Right atrium auricular region (tissue), 2 donors: ENCODE measurements at regions not wholly inside any gene's neighbourhood (a gene's known extent, or its start where the extent isn't known, plus 50 kb on each side); places are given as distances from the start of the nearest gene placed in this dataset.

ENCODE experiments used
- DNase-seq: peaks from one replicate; pipeline ENCODE4 v3.0.0-alpha.2; 2019; ENCODE audit warnings: low spot score
- H3K27ac ChIP-seq, 2 donors: fragments of 200-600 bp; sonication (generic); 1 replicate in 1 of 2; 2 replicates in 1 of 2; pipeline ENCODE4 v1.5.1; 2016 to 2019
- H3K27me3 ChIP-seq, 2 donors: fragments of 200-600 bp; sonication (generic); one replicate each; pipeline versions ENCODE4 v1.5.1 to v1.6.0; 2017 to 2019
- H3K36me3 ChIP-seq: fragments of 200-600 bp; sonication (generic); one replicate; pipeline ENCODE4 v1.5.1; 2016
- H3K4me1 ChIP-seq, 2 donors: fragments of 200-600 bp; sonication (generic); one replicate each; pipeline versions ENCODE4 v1.5.1 to v1.6.0; 2017 to 2019
- H3K4me3 ChIP-seq, 2 donors: fragments of 200-600 bp; sonication (generic); 1 replicate in 1 of 2; 2 replicates in 1 of 2; pipeline ENCODE4 v1.5.1; 2017 to 2019; ENCODE audit warnings: mild to moderate bottlenecking in 1 of 2, moderate library complexity in 1 of 2
- H3K9me3 ChIP-seq, 2 donors: fragments of 200-600 bp; sonication (generic); one replicate each; pipeline ENCODE4 v1.5.1; 2019
- TF ChIP-seq, protein P1 (sequence below), 2 donors: fragments of 200-600 bp; sonication (generic); IDR thresholded peaks; one replicate each; pipeline ENCODE4 v1.5.1; 2019; ENCODE audit warnings: antibody characterized with exemption in 2 of 2

DNA sequence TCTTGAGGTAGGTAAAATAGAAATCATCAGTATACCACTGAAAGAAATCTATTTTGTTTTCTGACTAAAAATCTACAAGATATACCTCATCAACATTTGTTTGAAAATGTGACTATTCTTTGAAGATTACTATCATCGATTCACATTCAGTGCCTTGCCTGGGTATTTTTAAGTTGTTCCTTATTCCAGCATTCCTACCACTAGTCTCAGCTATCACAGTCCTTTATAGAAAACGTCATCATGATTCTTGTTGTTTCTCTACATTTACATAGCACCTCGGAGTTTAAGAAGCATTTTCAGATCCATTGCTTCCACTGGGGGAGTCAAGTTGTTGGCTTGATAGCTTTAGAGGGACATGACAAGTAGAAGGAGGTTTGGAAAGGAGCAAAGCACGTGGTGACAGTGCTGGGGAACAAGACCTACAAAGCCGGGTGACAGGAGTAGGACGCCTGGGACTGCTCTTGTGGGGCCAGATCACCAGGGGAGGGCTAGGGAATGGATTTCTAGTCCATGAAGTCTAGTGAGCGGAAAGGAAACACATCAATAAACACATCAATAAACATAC lies 61.5 kb downstream of the HES1 start:
- Histone ChIP-seq H3K4me1 (peaks cover 0 to 11% of the 10 kb centered on the region in 2 donors), H3K9me3 (no peaks in the 10 kb centered on the region), H3K4me3 (no peak overlapping the region), H3K36me3 (no peaks in the 10 kb centered on the region), H3K27me3 (no peaks in the 10 kb centered on the region), H3K27ac (no peak overlapping the region)
- no peak for DNase-seq
- TF ChIP-seq, protein P1, sequence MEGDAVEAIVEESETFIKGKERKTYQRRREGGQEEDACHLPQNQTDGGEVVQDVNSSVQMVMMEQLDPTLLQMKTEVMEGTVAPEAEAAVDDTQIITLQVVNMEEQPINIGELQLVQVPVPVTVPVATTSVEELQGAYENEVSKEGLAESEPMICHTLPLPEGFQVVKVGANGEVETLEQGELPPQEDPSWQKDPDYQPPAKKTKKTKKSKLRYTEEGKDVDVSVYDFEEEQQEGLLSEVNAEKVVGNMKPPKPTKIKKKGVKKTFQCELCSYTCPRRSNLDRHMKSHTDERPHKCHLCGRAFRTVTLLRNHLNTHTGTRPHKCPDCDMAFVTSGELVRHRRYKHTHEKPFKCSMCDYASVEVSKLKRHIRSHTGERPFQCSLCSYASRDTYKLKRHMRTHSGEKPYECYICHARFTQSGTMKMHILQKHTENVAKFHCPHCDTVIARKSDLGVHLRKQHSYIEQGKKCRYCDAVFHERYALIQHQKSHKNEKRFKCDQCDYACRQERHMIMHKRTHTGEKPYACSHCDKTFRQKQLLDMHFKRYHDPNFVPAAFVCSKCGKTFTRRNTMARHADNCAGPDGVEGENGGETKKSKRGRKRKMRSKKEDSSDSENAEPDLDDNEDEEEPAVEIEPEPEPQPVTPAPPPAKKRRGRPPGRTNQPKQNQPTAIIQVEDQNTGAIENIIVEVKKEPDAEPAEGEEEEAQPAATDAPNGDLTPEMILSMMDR (IDR thresholded peaks at IDR 0.05) = no peak

DNA sequence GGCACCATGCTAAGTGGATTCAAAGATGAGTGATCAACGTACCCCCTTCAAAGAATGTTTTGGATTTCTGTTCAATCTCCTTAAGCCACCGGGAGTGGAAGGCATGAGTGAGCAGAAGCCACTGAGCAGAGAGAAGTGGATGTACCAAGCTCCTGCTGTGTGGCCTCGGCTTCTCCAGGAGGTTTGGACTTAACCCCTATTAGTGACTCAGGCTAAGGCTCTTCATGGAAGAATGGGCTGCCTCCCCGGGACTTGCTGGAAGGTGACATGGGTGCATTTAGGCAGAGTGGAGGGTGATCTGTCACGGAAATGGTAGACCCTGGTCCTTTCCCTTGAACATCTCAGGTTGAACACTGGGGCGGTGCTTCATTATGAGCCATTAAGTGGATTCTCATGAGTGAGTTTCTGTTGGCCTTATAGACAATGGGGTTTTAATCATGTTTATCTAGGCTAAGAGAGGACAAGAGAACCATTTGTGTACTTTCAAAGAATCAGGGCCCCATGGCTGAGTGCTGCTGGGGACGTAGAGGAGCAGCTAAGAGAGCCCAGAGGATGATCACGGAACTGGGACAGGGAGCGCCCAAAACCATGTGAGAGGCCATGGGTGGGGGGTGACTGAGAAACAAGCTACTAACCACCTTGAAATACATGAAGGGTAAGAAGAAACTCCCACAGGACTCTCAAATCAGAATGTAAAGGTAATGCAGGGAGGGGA lies 62.2 kb downstream of the HES1 start:
- no peak overlapping the region for H3K27ac ChIP-seq
- H3K4me1 ChIP-seq = peaks cover 0 to 11% of the 10 kb centered on the region in 2 donors
- H3K36me3 ChIP-seq = no peaks in the 10 kb centered on the region
- TF ChIP-seq, protein P1 (IDR thresholded peaks at IDR 0.05) = no peak
- no peaks in the 10 kb centered on the region for H3K27me3 ChIP-seq
- H3K4me3 ChIP-seq = no peak overlapping the region
- no peak for DNase-seq
- H3K9me3 ChIP-seq = no peaks in the 10 kb centered on the region

DNA sequence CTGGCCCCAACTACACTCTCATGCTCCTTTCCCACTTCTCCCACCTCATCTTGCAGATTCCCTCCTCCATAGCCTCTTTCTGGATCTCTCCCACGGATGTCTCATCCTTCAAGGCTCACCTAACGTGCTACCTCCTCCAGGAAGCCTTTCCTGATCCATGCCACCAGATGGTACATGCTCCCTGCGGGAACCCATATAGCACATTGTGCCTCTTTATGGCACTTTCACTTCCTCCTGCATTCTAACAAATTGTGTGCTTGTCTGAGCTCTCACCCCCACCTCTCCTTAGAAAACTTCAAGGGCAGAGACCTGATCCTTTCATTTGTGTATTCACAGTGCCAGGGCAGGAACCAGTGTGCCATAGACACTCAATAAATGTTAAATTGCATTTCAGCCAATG lies 63.0 kb downstream of the HES1 start:
- Histone ChIP-seq H3K36me3 (no peaks in the 10 kb centered on the region), H3K27ac (no peak overlapping the region), H3K9me3 (no peaks in the 10 kb centered on the region), H3K4me3 (no peak overlapping the region), H3K4me1 (peaks cover 0 to 16% of the 10 kb centered on the region in 2 donors), H3K27me3 (no peaks in the 10 kb centered on the region)
- no peak for DNase-seq
- TF ChIP-seq, protein P1 (IDR thresholded peaks at IDR 0.05) = no peak

DNA sequence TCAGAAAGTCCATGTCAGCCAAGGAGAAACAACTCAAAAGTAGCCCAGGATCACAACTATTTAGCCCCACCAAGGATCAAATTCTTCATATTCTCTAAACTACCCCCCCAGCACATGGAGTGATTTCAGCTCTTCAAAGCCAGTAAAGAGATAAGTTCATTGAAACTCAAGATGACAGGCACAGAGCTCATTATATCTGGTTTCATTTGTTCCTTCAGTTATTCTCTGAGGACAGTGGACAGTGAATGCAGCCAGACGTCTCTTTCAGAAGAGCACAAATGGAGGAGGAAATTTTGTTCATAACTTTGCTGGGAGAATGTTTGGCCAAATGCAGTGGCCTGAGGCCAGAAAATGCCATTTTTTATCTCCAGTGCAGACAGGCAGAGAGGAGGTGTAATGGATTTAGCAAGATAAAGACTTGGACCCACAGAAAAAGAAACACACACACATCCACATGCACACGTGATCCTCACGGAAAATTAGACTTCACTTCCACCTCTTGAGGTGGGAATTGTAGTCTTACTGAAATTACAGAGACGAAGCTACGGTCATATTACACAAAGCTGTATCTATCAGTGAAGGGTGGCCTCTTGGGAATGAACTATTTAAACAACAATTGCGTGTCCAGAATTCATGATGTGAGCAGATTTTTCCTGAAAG lies 64.6 kb downstream of the HES1 start:
- H3K27me3 ChIP-seq = no peaks in the 10 kb centered on the region
- H3K9me3 ChIP-seq = no peaks in the 10 kb centered on the region
- H3K27ac ChIP-seq = no peak overlapping the region
- H3K36me3 ChIP-seq = no peaks in the 10 kb centered on the region
- no peak overlapping the region for H3K4me3 ChIP-seq
- no peak for DNase-seq
- TF ChIP-seq, protein P1 (IDR thresholded peaks at IDR 0.05) = no peak
- peaks cover 0 to 23% of the 10 kb centered on the region in 2 donors for H3K4me1 ChIP-seq

DNA sequence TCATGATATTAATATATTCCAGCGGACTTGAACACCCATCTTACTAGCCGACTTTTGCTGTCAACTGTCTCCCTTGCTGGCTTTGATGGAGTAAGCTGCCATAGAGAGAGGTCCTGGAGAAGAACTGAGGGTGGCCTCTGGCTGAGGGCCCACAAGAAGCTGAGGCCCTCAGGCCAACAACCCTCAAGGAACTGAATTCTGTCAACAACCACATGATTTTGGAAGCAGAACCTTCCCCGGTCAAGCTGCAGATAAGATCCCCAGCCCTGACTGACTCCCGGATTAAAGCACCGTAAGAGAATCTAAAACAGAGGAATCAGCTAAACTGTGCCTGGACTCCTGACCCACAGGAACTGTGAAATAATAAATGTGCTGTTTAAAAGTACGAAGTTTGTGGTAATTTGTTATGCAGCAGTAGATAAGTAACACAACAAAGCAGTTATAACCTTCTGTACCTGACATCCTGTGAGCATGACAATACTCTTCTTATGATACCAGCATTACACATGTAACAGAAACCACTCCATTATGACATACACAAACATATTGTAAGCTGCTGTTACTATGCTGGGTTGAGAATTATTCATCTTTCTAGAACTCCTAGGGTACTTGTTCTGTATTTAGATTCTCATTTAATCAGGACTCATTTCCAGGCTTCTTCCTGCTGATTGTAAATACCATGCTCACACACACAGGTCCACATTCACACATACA lies 66.2 kb downstream of the HES1 start:
- peaks cover 0 to 23% of the 10 kb centered on the region in 2 donors for H3K4me1 ChIP-seq
- TF ChIP-seq, protein P1 (IDR thresholded peaks at IDR 0.05) = no peak
- no peak for DNase-seq
- no peak overlapping the region for H3K4me3 ChIP-seq
- H3K36me3 ChIP-seq = no peaks in the 10 kb centered on the region
- no peaks in the 10 kb centered on the region for H3K27me3 ChIP-seq
- no peaks in the 10 kb centered on the region for H3K9me3 ChIP-seq
- H3K27ac ChIP-seq = no peak overlapping the region
